PC-9 (cell line): ENCODE measurements at regions not wholly inside any gene's neighbourhood (a gene's known extent, or its start where the extent isn't known, plus 50 kb on each side); places are given as distances from the start of the nearest gene placed in this dataset.

Experiments used
- EZH2 ChIP-seq: fragments of 200-600 bp; sonication (generic); IDR thresholded peaks from 2 replicates; pipeline ENCODE4 v1.8.0; 2017; ENCODE audit warnings: antibody characterized with exemption, low read depth
- TF ChIP-seq, protein P1 (sequence below): fragments of 200-600 bp; sonication (generic); conservative IDR thresholded peaks from 2 replicates; pipeline ENCODE4 v1.6.1; 2017; ENCODE audit warnings: mixed run types, antibody characterized with exemption, mild to moderate bottlenecking, moderate library complexity

- TF ChIP-seq, protein P1, sequence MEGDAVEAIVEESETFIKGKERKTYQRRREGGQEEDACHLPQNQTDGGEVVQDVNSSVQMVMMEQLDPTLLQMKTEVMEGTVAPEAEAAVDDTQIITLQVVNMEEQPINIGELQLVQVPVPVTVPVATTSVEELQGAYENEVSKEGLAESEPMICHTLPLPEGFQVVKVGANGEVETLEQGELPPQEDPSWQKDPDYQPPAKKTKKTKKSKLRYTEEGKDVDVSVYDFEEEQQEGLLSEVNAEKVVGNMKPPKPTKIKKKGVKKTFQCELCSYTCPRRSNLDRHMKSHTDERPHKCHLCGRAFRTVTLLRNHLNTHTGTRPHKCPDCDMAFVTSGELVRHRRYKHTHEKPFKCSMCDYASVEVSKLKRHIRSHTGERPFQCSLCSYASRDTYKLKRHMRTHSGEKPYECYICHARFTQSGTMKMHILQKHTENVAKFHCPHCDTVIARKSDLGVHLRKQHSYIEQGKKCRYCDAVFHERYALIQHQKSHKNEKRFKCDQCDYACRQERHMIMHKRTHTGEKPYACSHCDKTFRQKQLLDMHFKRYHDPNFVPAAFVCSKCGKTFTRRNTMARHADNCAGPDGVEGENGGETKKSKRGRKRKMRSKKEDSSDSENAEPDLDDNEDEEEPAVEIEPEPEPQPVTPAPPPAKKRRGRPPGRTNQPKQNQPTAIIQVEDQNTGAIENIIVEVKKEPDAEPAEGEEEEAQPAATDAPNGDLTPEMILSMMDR: no peak
- no peak for TF ChIP-seq EZH2
These were observed 385.0 kb upstream of the KLHL29 start for GRCh38 chr2:22999951-23000350.
